Ishikawa (cell line): ENCODE measurements at regions not wholly inside any gene's neighbourhood (a gene's known extent, or its start where the extent isn't known, plus 50 kb on each side); places are given as distances from the start of the nearest gene placed in this dataset.

Experiments used
- CREB1 ChIP-seq: IDR thresholded peaks from 2 replicates; pipeline ENCODE4 v1.6.1; 2012; ENCODE audit warnings: low read depth
- TAF1 ChIP-seq: IDR thresholded peaks from 2 replicates; pipeline ENCODE4 v1.6.1; 2012; ENCODE audit warnings: low read depth, mild to moderate bottlenecking
- TF ChIP-seq, protein P1 (sequence below): IDR thresholded peaks from 2 replicates; pipeline ENCODE4 v1.6.1; 2012; ENCODE audit warnings: low read depth, mild to moderate bottlenecking

DNA sequence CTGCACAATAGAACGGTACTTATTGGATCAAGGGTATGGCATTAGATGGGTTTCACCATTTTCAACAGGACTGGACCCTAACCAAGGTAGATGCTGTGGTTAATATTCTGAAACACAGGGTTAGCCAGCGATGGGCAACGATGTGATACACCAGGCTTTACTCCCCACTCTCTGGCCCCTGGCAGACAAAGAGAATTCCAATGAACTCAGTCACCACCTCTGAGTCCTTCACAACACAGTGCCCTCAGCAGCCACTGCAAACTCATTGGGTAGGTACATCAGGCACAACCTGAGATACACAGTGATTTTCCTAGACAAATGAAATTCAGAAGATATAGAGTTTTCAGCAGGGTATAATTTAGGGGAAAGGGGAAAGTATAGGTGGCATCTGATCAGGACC lies 634.5 kb downstream of the ZEB2 start:
- TF ChIP-seq CREB1: no peak
- TF ChIP-seq TAF1: no peak
- TF ChIP-seq, protein P1, sequence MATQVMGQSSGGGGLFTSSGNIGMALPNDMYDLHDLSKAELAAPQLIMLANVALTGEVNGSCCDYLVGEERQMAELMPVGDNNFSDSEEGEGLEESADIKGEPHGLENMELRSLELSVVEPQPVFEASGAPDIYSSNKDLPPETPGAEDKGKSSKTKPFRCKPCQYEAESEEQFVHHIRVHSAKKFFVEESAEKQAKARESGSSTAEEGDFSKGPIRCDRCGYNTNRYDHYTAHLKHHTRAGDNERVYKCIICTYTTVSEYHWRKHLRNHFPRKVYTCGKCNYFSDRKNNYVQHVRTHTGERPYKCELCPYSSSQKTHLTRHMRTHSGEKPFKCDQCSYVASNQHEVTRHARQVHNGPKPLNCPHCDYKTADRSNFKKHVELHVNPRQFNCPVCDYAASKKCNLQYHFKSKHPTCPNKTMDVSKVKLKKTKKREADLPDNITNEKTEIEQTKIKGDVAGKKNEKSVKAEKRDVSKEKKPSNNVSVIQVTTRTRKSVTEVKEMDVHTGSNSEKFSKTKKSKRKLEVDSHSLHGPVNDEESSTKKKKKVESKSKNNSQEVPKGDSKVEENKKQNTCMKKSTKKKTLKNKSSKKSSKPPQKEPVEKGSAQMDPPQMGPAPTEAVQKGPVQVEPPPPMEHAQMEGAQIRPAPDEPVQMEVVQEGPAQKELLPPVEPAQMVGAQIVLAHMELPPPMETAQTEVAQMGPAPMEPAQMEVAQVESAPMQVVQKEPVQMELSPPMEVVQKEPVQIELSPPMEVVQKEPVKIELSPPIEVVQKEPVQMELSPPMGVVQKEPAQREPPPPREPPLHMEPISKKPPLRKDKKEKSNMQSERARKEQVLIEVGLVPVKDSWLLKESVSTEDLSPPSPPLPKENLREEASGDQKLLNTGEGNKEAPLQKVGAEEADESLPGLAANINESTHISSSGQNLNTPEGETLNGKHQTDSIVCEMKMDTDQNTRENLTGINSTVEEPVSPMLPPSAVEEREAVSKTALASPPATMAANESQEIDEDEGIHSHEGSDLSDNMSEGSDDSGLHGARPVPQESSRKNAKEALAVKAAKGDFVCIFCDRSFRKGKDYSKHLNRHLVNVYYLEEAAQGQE: no peak
